Fibroblast of skin of abdomen (primary cell): ENCODE measurements at regions not wholly inside any gene's neighbourhood (a gene's known extent, or its start where the extent isn't known, plus 50 kb on each side); places are given as distances from the start of the nearest gene placed in this dataset.

Experiments used
- DNase-seq: peaks from one replicate; pipeline ENCODE4 v3.0.0-alpha.2; 2013

DNA sequence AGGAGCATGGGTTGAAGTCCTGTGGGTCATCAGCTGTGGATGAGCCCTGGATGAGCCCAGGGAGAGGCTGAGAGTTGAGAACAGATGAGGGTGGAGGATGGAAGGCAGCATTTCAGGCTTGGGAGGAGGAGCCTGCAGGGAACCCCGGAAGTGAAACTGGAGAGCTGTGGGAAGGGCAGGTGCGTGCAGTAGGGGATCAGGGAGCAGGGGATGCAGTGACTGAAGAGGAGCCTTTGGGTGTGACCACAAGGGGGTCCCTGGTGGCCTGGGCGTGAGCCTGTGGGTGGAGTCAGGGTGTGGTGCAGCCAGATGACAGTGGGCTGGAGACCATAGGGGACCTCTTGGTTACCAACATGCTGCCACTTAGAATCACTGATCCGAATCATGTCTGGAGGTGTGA, 115.5 kb downstream of the PAPOLA start:
- no peak for DNase-seq

DNA sequence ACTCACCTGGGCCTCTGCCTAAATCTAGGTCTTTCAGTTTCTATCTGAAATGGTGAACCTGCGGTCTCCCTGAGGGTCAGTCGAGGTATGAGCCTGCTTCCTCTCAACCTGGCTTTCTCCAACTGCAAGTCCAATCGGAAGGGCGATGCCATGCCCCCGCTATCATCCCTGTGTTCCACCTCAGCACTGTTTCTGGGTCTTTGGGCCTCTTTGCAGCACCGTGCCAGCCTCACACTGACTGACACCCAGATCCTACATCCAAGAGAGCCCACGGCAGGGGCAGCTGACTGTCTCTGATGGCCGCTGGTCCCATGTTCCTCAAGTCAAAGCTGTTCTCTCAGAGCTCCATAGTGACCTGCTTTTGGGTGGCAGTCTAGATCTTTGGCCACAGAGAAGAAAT, 120.7 kb downstream of the PAPOLA start:
- no peak for DNase-seq

DNA sequence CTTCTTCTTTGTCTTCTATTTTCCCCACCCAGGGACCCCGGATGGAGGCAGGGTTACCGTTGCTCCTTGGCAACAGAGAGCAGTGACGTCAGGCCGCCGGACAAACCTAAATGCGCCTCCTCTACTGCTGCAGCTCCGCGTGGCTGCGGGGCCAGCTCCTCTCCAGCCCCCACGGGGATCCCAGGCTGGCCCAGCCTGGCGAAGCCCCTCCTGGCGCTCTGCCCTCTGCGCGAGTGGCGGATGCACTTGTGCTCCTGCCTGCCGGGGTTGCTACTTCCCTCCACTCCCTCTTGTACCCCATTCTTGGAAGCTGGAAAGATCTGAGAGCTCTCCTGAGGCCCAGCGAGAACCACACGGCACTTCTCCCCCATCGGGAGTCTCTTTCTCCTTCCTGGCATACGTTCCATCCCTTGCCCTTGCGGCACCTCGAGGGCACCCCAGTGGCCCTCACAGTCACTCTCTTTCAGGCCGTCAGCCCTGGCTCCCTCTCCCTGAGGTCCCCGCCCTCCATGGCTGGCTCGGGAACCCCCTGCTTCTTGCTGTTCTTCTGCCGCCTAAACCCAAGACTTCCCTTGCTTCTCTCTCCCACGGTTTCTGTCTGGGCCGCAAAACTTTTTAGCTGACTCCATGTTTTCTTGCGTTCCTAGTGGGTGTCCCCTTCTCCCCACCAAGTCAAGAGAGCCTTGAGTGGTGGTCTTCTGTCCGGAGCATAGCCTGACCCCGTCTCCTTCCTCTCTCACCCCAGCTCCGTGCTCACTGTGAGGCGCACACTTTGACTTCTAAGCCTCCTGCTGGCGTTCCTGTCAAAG, 121.7 kb downstream of the PAPOLA start:
- DNase-seq, result no peak

DNA sequence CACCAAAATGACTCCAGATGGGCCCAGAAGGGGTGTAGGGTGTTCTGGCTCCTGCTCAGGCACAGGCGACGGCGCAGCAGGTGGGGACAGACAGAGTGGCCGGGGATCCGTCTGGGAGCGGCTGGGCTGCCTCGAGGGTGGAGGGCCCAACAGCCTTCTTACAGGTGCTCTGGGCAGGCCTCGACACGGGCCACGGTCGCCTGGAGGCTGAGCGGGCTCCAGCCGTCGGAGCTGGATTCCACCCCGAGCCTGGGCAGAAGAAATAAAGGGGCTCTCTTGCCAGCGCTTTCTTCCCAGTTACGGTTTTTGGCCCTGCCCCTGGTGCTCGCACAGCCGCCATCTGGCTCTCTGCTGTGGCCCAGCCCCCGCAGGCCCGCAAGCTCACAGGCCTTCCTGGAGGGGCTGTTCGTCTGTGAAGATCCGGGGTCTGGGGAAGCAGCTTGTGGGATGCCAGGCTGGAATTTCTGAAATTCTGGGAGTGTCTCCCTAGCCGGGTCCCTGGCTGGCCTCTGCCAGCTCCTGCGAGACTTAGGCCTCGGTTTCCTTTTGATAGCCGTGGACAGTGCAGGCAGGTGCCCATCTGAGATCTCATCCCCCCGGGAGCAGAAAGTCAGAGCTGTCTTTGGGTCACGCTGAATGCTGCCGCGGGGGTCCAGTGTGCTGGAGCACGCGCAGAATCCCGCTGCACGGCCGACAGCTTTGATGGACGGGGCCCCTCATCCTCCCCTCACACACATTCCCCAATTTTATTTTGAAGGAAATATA, 122.7 kb downstream of the PAPOLA start:
- no peak for DNase-seq

DNA sequence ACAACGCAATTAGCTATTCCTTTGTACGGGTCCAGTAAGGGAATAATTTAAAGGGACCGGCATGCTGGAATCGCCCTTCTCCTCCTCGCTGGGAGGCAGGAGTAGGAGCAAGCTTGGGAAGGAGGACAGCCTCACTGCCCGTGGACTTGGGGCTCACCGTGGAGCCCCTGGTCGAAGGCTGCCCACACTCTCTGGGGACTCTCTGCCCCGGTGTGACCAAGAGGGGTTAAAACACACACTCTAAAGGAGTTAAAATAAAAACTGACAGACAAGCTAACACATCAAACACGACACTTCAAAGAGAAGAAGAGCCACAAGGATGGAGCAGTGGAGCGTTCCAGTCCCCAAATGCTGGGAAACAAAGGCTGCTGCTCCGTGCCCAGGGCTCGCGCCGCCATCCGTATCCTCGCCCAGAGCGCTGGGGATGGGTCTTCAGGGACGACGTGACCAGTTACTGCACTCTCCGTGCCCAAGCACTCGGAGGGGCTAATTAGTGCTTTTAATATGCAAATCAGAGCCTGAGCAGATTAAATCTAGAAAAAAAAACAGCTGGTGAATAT, 123.3 kb downstream of the PAPOLA start:
- no peak for DNase-seq

DNA sequence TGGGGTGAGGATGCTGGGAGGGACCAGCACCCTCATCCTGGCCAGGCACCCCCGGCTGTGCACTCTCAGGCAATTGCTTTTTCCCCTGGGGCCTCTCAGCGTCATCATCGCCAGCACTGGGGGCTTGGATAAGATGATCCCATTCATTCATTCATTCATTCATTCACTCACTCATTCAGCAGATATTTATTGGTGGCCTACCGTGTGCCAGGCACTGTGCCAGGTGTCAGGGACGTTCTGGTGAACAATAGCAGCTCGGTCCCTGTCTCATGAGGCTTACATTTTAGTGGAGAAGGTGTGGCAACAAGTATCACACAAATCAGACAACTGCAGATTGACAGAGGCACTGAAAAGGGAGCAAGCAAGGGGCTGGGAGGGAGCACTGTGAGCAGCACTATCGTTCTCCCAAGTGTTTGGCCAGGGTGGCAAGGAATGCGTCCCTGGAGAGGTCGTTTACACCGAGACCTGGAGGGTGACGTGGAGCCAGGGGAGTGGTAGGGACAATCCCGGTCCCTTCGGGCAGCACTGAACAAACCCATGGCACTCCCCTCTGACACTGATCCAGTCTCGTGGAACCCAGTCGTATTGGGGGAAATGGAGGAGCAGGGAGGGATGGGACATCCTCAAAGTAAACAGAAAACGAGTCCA, 124.1 kb downstream of the PAPOLA start:
- no peak for DNase-seq

DNA sequence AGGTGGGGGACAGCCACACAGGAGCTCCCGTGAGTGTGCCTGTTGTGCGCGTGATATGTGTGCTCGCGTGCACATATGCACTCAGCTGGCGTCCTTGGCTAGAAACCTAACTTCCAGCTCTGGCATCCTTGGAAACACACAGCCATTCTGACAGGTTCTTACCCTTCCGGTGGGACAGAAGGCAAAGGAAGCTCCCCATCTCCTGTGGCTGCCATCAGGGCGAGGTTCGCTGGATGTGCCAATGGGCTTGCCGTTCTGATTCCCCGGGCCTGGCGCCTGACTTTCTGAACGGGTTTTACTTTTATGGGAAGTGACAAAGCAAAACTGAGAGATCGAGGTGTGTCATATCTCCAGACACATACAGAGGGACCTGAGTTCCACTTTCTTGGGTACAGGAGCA, 124.7 kb downstream of the PAPOLA start:
- DNase-seq, result no peak

DNA sequence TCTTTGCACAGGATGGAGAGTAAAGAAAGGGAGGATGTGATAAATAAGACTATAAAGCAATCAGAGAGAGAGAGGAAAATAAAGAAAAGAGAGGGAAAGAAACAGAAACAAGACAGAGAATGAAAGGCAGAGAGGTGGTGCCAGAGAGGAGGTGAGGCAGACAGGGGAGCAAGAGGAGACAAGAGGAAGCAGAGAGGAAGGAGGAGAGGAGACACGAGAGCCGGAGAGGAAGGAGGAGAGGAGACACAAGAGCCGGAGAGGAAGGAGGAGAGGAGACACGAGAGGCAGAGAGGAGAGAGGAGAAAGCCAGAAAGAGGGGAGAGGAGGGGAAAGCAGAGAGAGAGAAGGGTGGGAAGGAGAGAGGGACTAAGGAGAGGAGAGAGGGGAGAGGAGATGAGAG, 125.2 kb downstream of the PAPOLA start:
- no peak for DNase-seq

DNA sequence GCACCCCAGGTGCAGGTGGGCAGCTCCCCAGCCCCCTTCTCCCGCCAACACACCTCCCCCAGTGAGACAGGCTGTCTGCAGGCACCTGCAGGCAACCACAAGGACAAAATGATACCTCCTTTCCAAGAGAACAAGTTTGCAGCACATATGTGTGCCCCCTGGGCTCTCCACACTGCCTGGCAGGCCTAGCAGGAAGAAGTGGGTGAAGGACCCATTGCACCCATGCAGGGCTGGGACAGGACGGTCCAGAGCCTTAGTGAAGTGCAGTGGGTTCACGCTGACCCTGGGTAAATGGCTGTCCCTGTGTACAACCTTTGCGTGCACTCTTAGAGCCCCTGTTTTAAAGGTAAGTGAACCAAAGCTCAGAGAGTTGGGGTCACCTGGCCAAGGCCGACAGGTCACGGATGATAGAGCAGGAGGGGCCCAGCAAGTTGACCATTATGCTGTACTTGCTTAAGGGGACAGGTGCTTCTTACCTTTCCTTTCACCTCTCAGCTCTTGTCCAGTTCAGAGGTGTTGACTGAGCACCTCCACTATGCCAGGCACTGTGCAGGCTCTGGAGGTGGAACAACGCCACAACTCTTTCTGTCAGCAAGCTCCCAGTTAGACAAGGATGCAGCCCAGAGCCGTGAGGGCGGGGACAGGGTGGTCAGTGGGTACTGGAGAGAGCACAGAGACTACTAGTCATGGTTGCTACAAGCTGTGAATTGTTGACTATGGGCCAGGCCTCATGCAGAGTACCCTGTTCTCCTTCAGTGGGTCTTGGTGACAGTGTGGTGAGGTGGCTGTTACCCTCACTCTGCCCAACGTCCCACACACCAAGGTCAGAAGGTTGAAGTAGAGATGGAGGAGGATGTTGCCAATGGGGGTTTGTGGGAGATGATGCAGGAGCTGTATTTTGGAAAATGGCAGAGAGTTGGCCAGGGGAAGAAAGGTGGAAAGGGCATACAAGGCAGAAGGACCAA, 125.9 kb downstream of the PAPOLA start:
- DNase-seq, result no peak

DNA sequence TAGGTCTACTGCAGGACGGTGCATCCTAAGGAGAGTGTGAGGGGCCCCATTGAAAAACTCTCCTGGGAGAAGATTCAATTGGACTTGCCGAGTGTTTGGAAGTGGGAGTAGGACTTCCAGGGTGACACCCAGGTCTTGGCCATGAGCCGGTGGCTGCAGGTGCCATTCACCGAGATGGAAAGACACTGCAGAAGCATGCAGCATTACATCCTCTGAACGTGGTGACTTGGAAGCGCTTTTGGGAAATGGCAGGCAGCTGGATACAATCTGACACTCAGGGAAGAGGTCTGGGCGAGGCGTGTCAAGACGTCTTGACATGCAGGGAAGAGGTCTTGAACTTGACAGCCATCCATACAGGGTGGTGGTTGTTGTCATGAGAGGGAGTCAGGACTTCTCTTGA, 126.9 kb downstream of the PAPOLA start:
- no peak for DNase-seq

DNA sequence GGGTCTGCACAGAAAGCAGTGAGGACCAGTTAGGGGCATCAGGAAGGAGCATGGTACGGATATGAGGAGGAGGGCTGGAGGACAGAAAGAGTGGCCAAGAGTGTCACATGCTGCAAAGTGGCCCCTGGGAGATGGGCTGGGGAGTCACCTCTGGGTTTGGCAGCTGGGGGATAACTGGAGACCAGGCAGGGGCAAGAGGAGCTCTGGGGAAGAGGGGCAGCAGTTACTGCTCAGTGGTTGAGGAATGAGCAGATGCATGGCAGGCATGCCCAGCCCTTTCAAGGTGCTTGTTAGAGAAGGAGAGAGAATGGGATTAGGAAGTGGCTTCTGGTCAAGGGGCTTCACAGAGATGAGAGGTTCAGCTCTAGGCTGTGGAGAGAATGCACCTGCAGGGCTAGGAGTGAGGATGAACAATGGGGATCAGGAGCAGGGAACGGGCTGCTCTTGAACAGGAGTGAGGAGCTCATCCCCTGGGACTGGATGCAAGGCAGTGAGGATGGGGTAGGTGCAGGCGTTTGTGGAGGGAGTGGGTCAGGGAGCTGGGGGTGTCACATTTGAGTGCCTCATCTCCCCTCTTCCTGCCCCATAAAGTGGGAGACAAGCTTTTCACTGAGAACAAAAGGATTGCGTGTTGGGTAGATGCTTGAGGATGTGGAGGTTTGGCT, 127.5 kb downstream of the PAPOLA start:
- no peak for DNase-seq

DNA sequence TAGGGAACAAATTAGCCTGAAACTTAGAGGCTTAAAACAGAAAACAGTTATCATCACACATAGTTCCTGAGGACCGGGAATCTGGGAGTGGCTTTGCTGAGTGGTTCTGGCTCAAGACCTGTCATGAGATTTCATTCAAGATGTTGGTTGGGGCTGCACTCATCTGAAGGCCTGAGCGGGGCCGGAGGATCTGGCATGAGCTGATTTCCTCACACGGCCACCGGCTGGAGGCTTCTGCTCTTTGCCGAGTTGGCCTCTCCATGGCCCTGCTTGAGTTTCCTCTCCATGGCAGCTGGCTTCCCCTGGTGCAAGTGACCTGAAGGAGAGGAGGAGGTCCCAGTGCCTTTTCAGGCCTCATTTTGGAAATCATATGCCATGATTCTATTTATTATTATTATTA, 128.1 kb downstream of the PAPOLA start:
- no peak for DNase-seq

DNA sequence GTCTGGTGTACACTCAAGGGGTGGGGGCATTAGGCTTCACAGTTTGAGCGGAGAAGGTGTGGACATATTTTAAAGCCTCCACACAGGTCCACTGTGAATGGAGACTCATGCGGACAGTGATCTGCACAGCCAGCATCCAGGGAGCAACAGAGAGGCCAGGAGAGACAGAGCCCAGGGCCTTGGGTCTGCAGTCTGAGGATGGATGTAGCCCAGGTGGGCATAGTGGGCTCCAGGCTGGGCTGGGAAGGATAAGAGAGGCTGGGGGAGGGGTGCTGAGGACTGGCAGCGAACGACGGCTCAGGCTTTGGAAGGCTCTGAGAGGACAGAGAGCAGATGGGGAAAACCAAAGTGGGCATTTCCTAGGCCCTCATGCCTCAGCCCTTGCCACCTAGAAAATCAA, 128.8 kb downstream of the PAPOLA start:
- DNase-seq, result no peak

DNA sequence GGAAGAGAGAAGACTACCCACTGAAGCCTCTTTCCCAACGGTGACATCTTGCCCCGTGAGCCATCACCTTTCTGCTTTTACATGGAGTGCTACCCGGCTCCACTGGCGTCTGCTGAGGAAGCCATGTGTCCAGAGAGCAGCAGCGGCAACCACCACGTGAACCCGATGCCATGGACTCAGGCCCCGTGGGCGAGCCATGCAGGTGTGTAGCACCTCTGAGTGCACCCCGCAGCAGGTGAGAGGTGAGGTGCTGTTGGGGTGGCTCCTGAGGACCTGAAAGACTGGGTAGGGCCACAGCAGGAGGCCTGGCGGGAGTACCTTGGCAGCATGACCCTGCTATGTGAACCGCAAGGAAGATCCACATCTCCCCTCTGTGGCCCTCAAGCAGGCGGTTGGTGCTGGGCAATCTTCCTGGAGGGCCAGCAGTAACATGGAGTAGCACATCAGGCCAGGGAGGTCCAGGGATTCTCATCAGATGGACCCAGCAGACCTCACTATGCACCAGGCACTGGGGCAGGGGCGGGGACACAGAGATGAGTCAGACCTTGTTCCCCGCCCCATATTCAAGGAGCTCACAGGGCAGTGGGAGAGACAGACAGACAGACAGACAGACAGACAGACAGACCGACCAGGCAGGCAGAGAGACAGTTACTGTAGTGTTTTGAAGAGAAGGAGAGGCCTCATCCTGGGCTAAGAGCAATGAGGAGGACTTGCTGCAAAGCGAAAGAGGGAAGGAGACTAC, 129.6 kb downstream of the PAPOLA start:
- DNase-seq, result no peak

DNA sequence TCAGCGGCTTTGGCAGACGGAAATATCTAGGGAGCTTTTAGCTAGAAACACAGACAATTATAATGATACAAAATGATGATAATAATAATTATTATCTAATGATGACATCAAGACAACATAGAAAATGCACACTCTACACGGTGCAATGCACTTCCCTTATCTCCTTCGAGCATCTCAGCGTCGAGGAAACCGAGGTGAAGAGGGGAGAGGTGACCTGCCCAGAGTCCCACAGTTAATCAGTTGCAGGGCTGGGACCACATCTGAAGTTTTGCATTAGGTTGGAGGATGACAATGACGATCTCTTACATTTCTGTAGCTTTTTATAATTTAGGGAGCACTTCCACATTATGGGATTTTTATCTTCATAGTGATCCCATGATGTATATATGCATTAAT, 130.2 kb downstream of the PAPOLA start:
- DNase-seq, result no peak

DNA sequence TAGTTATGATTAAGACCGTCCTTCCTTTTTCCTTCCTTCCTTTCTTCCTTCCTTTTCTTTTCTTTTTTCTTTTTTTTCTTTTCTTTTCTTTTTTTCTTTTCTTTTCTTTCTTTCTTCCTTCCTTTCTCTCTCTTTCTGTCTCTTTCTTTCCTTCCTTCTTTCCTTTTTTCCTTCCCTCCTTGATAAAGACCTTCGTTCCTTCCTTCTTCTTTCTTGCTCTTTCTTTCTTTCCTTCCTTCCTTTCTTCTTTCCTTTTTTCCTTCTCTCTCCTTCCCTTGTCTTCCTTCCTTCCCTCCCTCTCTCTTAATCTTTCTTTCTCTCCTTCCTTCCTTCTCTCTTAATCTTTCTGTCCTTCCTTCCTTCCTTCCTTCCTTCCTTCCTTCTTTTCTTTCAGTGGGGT, 130.9 kb downstream of the PAPOLA start:
- no peak for DNase-seq

DNA sequence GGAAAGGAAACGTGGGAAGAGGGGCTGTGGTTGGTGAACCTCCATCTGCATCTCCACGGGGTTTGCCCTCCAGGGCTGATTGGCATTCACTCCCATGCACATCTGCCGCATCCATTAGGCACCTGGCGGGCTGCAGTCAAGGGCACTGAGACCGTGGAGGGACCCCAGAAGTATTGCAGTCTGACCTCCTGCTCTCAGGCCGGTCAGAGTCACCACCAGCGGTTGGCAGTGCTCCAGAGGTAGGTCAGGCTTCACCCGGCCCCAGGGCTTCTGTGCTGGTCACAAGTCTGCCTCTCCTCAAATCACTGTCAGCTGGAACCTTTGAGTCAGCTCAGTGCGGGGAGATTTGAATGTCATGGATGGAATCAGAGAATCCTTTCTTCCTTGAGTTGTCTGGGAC, 132.3 kb downstream of the PAPOLA start:
- DNase-seq, result no peak

DNA sequence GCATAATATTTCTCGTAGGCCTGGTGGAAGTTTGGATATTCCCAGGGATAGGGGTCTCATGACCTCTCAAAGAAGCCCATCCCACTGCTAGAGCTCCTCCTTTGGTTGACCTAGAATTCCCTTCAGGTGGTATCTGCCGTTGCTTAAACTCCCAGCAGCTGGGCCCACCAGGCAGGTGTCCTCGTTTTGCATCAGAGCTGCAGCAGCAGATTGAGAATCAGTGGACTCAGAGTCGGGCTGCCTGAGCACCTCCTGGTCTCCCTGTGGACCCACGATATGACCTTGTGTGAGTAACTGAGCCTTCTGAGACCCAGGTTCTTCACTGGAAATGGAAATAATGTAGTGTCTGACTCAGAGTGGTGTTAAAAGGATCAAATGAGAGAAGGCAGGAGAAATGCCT, 132.7 kb downstream of the PAPOLA start:
- no peak for DNase-seq

DNA sequence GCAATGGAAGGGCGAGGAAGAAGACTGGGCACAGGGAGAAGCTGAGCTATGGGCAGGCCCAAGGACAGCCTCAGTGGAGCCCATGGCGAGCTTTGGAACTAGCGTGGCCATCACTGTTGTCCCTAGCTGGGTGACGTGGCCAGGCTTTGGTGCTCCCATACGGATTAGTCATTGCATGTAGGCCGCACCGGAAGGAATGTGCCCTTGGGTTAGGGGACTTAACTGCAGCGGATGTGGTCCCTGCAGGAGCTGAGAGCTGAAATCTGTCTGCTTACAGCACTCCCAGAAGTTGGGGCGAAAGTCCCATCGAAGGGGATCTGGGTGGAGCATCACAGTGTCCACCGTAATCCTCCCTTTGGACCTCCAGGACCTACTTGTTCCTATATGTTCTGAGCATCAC, 133.7 kb downstream of the PAPOLA start:
- DNase-seq, result no peak

DNA sequence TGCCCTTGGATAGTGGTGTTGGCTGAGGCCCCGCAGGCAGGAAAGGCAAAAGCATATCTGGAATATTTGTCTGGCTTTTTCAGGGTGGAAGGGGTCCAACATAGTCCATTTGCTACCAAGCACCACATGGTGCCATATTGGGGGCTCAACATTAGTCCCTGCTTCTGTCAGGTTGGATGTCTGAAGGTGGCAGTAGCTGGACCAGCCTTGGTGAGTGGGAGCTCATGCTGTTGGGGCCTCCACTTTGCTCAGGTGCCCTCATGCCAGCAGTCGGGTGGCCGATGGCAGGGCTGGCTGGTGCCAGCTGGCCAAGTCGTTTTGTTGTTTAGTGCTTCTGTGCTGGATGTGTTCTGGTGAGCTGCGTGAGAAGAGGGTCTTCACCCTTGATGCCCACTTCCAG, 135.3 kb downstream of the PAPOLA start:
- no peak for DNase-seq
